Hematopoietic multipotent progenitor cell treated with erythropoietin and hydrocortisone succinate and interleukin-3 and kit ligand, for 15 days (in vitro differentiated cells): ENCODE measurements at regions not wholly inside any gene's neighbourhood (a gene's known extent, or its start where the extent isn't known, plus 50 kb on each side); places are given as distances from the start of the nearest gene placed in this dataset.

Source experiments
- DNase-seq: peaks from one replicate; pipeline ENCODE4 v3.0.0-alpha.2; 2015; ENCODE audit warnings: low spot score

DNA sequence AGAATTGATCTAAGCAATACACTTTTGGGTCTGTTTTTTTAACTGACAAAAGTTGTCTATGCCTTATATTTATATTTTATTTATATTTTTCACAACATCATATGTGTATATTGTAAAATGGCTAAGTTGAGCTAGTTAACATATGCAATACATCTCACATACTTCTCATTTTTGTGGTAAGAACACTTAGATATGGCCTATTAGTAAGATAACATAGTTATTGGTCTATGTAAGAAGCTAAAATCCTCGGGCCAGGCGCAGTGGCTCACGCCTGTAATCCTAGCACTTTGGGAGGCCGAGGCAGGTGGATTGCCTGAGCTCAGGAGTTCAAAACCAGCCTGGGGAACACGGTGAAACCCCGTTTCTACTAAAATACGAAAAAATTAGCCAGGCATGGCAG, 275.6 kb upstream of the ID2 start:
- no peak for DNase-seq

DNA sequence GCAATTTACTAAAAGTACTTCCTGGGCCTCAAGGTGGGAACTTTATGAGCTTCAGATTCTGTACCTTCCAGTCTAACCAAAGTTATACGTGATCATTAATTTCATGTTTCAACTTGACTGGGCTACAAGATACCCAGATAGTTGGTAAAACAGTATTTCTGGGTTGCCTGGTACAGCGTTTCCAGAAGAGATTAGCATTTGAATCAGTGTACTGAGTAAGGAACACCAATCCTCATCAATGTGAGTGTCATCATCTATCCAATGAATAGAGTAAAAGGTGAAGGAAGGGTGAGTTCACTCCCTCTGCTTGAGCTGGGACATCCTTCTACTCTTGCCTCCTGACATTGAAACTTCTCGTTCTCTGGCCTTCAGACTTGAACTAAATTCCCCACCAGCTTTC, 274.5 kb upstream of the ID2 start:
- DNase-seq = no peak

DNA sequence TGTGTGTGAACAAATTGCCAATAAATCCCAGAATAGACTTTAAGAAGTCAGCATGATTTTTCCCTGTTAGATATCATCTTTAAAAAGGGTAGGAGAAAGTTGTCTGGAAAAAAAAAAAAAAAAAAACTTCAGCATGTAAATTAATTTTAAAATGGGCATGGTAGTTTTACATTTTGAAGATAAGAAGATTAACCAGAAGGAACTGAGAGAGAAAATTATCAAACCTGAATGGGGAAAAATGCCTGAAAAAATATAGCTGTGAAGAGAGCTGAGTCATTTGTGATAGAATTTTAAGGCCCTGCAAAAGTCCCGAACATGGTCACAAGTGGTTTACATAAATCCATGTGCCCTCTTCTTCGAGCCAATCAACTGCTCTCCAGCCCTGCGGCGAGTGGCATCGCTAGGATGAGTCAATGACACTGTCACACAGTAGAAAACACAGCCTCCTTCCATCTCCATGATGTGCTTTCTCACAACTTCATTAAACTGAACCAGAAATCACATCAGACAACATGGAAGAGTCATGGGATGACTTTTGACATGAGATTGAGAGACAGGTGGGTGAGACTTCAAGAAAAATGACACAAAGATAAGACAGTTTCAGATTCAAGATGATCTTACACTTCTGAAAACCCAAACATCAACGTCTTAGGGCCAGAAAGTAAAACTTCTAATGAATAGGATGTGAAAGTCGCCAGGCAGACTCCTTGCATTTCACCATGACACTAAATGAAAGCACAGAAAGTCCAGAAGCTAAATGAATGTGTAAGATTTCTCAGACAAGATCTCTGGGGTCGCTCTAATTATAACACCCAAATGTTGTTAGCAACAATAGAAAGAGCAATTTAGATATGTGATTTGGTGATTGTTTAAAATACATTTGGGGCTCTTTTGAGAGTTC, 273.0 kb upstream of the ID2 start:
- no peak for DNase-seq

DNA sequence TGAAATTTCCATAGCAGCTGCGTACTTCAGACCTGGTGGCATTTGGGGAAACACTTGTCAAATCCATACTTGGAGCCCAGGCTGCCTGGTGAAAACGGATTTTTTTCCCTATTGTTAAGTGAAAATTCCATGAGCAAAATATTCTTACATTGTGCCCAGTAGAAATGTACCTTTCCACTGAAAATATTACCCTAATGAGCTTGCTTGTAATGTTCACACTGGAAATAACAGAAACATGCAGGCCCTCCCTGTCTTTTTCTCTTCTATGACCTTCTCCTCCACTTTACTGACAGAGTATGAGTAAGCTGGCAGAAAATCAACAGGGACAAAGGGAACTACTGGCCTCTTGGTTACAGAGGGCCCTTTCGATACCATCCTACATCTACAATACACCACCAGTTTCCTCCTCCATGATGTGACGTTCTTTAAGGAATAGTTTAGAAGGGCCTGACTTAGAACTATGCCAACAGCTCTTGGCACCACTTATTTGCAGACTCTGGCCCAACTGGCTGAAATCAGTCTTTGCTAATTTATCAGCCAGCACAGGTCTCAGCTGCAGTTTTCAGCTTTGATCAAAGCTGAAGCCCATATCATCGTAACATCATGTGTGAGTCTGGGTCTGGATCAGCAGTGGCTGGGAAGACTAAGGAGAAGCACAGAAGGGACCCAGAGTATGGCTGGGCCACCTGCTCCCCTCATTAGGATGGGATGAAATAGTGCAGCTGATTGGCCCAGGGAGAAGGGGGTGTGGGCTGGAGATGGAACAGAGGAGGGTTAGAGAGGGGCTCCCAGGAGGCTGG, 272.2 kb upstream of the ID2 start:
- no peak for DNase-seq

DNA sequence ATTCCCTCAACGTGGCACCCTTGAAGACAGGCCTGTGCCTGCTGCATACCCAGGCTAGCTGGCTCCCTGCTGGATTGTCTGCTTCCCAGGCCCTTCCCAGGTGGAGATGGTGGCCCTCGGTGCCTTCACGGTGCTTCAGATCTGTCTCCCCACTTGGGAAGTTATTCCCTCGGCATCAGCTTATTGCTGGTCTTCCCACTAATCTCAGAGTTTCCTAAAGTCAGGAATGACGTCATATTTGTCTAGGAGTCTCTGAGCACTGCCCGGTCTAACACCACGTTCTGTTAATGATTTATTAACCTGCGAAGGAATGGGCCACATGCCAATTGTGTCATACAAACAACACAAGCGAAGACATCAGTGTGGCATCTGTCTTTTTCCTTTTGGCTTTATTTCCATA, 269.8 kb upstream of the ID2 start:
- DNase-seq = no peak

DNA sequence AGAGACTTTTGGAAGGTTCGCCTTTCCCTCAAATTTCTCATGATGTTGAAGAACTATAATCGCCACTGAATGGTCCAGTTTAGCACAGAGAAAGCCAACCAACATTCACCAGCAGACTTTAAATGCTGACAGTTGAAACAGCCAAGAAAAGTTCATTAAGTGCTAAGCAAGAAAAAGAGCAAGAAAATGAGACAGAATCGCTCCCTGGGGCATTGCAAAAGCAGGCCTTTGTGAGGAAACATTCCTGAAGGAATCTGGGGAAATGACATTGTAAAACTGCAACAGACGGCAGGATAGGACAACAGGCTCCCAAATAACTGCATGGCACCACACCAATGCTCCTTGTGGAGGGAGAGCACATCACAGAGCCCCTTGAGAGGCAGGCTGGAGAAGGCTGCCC, 269.3 kb upstream of the ID2 start:
- no peak for DNase-seq

DNA sequence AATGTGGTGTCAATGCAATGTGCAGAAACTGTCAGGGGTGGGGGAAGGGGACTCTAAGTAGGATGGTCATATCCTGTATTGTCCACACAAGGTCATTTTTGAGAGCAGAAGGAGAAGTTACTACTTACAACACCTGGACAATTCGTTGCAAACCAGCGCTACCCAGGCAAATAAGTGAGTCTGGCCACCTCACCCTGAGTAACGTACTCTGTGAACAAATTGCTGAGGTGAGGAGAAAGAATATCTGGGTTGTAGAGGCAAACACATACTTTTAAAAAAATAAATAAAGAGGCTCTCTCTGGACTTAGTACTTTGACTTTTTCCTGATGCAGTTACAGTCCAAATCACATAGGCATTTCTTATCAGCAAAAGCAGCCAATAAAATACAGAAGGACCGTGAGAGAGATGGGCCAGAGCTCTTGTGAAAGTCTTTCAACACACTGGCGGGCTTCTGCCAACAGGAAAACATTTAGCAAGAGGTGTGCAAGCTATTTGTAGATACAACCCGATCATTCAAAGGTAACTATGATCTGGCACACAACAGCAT, 268.2 kb upstream of the ID2 start:
- no peak for DNase-seq

DNA sequence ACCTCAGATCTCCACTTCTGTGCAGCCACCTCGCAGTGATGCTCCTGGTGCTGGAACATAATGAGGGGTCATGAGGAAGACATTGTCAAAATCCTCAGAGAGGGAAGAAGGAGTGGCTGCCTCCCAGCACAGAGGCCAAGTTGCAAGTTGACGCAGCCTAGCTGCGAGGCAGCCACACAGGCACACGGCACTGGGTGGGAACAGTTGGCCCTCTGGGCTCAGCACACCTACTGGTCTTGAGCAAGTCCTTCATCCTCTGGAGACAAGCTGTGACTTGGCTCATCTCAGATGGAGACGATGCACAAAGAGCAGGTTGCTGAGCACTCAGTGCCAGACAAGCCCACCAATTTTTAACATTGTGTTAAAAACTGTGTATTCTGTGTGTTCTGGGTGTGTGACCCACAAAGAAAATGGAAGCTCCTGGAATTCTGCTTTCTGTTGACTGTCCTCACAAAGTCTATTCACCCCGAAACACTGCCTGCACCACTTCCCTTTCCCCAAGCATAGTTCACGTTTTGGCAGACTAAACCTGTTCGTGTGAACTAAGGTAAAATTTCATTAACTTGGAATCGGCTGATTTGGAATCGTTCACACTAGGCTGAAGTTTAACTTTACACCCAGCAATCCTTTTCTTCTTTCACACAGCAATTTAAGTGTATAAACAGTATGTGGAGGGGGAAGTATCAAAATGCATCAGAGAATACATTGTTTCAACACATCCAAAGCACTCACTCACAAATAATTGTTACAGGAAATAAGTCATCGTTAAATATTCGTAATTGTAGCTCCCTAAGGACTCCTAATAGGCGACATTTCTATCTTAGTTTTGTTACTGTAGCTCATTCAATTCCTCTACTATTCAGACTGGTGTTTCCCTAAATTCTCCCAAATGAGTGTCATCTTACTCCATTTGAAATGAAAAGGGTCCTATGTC, 266.6 kb upstream of the ID2 start:
- no peak for DNase-seq

DNA sequence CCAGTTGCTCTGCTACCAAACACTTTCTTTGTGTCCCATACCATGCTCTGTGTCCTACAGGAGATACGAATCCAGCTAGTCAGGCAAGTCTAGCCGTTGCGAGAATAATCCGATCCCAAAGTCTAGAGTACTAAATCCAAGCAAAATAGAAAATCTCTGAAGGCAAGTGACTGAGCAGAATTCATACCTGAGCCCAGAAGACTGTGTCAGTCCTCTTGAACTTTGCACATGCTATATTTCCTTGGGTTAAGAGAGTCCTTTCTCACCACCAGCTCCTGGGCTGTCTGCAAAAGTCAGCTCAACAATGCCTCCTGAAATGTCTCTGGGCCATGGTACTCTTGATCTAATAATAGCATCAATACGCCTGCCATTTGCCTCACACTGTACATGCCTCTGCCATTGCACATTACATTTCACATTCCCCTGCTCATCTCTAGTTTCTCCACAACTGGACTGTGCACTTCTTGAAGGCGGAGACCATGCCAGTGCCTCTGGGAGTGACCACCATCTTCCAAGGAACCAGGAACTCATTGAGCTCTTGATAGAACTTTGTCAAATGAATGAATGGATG, 265.8 kb upstream of the ID2 start:
- no peak for DNase-seq

DNA sequence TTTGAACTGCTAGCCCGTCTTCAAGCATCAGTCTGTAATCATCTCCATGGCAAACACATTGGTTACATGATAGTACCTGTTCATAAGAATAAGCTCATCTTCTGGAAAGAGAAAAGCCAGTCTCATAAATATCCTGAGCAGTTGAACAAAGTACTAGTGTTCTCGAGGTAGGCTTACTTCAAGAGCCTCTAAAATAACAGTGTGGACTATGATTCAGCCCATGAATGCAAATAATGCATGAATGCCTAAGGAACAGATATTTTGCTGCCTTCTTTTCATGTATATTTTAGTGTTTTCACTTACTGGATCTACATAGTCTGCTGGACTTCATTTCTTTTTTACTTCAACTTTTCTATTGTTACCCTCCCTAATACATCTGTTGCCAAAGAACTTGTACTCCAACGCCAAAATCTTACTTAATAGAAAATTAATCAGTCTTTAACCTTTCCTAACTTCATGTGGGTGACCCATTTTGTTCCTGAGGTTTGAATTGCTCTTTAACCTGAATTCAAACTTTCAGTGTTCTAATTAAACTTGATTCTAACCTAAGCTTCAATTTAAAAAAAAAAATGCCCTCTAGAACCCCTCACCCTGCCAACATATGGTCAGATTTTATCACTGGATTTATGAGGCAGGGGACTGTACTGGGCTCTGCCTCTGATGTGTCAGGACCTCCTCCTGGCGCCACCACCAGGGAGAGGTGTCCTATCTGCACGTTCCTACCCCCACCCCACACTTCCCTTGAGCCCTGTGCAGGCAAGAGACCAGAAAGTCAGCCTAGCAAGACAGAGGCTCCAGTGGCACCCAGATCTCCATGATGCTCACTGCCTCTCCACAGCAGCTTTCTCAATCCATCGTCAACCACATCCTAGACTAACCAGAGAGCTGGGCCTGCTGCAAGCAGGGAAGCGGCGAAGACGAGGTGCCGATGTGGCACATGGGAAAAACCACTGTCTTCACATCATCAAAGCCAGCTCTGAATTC, 264.7 kb upstream of the ID2 start:
- DNase-seq = no peak

DNA sequence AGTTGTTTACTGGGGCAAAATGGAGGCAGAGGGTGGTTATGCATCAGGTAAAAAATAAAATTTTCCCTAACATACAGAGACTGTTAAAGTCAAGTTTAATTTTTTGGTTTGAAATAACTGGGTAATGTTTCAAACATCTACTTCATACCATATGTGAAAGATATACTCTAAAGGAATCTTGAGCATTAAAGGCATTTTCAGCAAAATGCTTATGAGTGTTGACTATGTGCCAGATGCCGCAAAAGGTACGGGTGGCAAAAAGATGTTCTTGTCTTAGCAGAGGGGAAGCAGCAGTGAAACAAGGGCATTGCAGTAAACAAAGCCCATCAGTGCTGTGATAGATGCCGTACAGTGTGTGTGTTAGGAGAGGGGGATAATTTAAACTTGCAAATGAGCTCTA, 263.1 kb upstream of the ID2 start:
- DNase-seq = no peak

DNA sequence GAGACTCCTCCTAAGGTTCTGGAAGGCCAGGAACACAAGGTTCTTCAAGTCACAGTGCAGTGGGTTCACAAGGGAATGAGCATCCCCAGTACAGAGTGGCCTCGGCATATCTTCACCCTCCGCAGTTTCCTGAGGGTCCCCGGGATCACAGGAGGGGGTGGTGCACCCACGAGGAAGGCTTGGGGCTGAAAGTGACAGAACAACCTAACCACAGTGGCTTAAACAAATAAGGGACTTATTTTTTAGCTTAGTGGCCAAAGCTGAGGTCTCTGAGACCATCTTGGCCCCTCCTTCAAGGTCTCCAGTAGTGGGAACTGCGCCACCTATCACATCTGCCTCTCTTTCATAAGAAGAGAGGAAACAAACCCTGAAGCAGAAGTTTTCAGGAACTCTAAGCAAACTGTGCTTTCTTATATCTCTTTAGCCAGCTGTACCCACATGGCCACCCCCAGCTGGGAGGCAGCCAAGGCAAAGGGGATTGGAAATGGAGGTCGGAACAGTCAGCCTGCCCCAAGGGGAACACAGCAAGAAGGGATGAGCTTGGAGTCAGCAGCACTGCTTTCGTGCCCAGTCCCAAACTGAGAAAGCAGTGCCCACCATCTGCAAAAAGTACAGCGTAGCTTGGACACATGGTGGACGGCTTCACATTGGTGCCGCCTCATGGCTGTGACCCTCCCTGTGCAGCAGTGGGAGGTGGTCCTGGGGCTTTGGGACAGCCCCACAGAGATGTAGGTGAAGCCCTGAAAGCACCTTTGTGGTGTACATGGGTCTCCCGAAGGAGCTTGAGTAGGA, 260.0 kb upstream of the ID2 start:
- DNase-seq = no peak

DNA sequence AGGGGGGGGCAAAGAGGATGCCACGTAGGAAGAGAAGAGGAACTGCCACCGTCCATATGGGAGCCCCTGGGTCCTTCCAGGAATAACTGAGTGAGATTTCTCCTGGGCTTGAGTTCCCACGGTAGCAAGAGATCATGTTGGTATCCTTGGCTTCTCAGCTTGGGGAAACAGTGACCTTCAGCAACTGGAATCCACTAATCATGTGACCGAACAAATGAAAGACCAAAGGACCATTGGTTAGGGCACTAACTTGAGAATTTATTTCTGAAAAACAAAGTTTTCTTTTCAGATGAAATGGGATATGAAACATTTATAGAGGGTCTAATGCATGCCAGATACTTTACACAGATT, 259.4 kb upstream of the ID2 start:
- no peak for DNase-seq

DNA sequence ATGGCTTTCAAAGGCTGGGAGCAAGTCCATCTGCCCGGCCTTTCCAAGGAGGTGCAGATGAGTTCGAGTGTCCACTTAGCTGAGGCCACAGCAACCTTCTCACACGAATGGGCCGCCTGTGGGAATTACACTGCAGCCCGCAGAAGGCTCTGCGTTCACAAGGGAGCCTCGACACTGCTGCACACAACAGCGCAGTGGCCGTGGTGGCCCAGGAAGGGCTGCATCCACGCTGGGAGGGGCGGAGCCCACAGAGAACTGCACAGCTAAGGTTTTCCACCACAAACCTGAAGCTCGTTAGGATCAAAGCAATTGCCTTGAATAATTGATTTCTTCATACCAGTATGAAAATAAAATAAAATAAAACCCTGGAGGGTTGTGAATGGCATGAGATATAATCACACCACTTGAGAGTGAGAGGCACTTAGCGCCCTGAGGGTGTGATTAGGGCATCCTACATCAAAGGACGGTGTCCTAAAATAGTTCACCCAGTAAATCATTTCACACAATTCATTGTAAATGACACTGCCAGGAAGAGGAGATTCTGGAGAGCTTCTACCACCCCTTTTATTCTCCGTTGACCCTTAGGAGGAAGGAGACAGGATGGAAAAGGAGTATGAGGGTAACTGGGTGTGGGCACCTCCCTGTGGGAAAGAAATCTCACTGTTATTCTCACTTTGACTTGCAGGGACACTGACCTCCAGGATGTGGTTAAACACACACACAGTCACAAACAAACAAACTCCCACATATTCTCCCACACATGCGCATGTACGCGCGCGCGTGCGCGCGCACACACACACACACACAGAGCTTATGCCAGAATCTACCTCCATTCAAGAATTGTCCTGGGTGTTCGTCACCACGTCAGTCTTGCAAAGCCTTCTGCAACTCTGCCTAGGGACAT, 256.6 kb upstream of the ID2 start:
- no peak for DNase-seq

DNA sequence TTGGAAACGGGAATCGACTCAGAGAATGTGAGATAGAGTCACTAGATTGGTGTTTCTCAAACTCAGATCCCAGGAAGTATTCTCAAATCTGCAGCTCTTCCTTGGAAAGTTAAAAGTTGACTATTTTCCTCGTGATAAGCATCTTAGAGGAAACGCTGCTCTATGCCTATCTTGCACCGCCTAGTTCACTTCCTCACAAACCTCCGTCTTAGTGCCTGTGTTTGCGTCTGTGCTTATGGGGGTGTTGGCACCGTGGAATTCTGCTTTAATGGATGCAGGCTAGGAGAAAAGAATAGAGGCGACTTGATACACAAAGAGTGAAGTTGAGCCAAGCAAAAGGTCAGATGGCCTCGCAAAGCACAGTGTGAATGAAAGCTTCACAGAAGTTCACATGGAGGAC, 255.3 kb upstream of the ID2 start:
- no peak for DNase-seq

DNA sequence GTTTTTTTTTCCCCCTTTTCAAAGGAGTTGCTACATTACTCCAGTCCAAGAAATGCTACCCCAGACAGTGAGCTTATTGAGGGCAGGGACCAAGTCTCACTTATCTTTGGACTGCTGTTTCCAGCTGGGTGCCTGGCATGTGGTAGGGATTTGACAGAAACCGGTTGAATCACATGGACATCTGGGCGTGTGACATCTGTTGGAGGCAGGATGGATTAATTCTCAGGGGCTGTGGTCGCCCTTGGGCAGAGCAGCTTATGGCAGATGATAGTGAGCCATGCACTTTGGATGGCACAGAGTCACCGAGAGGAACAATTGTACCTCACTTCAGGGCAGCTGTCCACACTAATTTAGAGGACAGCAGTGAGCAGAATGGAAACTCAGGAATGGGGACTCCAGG, 254.6 kb upstream of the ID2 start:
- no peak for DNase-seq

DNA sequence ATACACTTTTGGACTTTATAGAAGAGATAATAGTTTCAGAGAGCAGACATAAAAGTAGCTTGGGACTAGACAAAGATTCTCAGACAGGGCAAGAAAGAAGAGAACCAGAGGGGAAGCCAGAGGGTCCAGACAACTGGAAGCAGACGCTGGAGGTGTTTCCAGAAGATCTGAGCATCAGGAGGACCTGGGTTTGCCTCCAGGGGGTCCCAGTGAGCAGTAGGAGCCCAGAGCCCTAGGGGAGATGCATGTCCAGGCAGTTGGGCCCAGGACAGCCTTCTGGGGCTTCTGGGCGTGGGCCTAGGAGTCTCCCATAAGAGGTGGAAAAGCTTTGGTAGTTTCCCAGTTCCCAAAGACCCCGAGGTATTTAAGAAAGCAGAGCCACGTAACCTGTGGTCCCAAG, 251.2 kb upstream of the ID2 start:
- no peak for DNase-seq

DNA sequence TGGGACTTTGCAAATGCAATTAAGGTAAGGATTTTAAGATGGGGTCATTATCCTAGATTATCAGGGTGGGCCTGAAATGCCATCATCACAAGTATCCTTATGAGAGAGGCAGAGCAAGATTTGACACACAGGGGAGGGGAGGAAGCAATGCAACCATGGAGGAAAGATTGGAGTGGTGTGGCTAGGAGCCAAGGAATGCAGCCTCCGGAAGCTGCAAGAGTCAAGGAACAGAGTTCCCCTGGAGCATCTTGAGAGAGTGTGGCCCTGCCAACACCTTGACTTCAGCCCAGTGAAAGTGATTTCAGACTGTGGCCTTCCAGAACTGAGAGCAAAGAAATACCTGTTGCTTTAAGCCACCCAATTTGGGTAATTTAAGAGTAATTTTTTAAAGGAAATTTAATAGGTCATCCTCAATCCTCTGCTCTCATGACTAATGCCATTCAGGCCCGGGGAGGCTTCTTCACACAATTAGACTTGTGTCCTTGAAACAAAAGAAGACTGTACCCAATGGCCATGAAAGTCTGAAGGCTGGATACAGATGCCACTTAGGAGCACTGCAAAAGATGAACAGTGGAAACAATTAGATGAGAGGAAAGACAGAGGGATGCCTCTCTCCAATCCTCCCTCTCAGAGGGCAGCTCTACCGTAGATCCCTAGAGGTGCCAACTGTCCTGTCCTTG, 250.3 kb upstream of the ID2 start:
- no peak for DNase-seq
